NCI-H2029 treated with DMSO at 0.1 percent for 48 hours (cell line): ENCODE measurements at regions not wholly inside any gene's neighbourhood (a gene's known extent, or its start where the extent isn't known, plus 50 kb on each side); places are given as distances from the start of the nearest gene placed in this dataset.
"Not testable (repeated sequence)": the region's sequence is repeated elsewhere in the genome, so short reads cannot be mapped to it uniquely, and the experiment has no call there.

Source experiments
- DNase-seq: peaks from one replicate; lab custom pipeline; 2025; lab: John Stamatoyannopoulos, UW

GRCh38 chr16:66095676-66096075 is 270.8 kb upstream of the CDH5 start:
- no peak for DNase-seq

DNA sequence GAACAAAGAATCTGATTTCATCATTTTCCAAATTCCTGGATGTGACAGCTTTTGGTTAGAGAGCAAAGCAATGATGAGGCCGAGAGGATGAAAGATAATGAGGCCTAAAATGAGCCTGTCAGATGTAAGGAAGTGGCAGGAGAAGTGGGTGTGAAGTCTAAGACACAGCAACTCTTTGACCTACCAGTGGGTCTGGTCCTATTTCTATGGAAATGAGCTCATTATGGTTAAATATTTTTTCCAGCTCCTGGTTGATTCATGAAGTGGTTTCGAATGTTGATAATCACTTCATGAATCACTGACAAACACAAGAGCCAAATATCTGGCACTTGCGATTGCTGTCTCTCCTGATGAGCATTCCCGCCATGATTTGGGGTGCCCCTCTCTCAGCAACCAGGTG is 273.3 kb upstream of the CDH5 start:
- no peak for DNase-seq

DNA sequence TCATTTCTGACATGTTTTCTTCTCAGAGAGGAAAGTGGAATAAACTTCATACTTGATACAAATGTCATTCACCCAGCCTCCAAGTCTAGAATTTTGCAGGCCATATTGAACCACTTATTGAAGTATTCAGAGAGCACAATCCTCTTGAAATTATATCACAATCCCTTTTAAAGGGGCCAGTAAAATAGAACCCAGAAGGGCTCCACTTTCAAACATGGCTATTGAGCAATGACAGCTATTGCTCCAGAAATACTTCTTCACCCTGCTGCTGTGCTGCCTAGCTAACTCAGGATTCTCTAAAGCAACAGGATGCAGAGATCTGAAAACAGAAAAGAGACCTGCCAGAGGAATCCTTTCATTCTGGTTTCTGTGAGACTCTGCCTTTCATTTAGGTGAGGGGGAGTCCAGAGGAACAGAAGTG is 275.0 kb upstream of the CDH5 start:
- no peak for DNase-seq

GRCh38 chr16:66088681-66089080 is 277.8 kb upstream of the CDH5 start:
- DNase-seq = no peak

- no peak for DNase-seq
Observed at GRCh38 chr16:66087308-66087707, 279.2 kb upstream of the CDH5 start.

DNA sequence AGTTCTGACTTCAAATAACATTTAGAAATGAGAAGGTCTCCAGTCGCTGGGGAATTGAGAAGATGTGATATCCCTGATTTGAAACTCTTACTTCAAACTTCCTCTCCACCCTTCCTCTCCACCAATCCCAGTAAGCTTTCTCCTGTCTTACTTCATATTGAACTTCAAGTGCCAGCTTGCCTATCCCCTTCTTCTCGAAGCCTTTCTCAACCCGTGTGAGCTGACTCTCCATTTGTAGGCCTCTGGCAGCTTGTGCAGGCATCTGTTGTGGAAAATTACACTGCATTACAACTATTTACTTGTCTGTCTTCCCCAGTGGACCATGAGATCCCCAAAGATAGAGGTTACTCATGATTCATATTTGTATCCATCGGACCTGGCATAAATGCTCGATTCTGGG is 280.8 kb upstream of the CDH5 start:
- DNase-seq = no peak

DNA sequence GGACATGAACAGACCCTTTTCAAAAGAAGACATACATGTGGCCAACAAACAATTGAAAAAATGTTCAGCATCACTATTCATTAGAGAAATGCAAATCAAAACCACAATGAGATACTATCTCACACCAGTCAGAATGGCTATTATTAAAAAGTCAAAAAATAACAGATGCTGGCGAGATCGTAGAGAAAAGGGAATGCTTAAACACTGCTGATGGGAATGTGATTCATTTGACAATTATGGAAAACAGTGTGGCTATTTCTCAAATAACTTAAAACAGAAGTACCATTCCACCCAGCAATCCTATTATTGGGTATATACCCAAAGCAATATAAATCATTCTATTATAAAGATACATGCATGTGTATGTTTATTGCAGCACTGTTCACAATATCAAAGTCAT is 281.8 kb upstream of the CDH5 start:
- DNase-seq = not testable (repeated sequence)

- DNase-seq = no peak
Observed at GRCh38 chr16:66084306-66084705, 282.2 kb upstream of the CDH5 start.

GRCh38 chr16:66083171-66083570 is 283.3 kb upstream of the CDH5 start:
- DNase-seq = no peak

GRCh38 chr16:66082424-66082823 is 284.1 kb upstream of the CDH5 start:
- no peak for DNase-seq

GRCh38 chr16:66081775-66082366 is 284.6 kb upstream of the CDH5 start:
- DNase-seq = no peak

DNA sequence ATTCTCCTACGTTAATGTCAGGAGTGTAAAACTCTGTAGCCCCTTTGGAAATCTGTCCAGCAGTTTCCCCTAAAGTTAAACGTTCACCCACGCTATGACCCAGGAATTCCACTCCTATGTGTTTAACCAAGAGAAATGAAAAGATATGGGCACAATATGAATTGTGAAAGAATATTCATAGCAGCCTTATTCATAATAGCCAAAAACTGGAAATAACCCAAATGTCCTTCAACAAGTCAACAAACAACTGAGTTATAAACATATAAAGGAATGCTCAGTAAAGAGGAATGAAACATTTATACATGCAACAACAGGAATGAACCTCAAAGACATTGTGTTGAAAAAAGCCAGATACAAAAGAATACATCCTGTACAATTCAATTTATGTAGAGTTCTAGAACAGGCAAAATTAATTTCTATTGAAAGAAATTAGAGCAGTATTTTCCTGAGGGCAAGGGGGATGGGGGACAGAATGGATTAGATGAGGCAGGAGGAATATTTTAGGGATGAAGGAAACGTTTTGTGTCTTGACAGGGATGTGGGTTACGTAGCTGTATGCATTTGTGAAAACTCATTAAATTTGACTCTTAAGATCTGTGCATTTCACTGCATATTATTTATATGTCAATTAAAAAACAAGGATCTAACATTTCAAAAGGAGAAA is 286.7 kb upstream of the CDH5 start:
- DNase-seq = no peak

GRCh38 chr16:66070140-66070917 is 296.2 kb upstream of the CDH5 start:
- DNase-seq = peak; percentile 24

- no peak for DNase-seq
Observed at GRCh38 chr16:66069587-66069986, 296.9 kb upstream of the CDH5 start.

GRCh38 chr16:66066404-66066803 is 300.1 kb upstream of the CDH5 start:
- no peak for DNase-seq

DNA sequence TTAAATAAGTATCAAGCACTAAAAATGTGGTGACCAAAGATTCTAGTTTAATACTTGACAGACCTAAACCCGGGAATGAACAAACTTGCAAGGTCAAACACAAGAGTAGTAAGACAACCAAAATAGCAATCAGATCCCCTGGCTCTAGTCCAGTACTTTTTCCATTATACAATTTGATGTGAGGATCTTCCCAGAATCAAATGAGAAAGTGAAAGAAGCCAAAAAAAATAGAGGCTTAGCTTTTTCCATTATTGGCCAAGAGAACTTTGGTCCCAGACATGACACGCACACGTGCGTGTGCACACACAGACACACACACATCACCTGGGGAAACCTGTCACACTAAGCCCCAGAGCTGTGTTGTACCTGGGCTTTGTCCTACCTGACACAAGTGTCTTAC is 300.6 kb upstream of the CDH5 start:
- no peak for DNase-seq

DNA sequence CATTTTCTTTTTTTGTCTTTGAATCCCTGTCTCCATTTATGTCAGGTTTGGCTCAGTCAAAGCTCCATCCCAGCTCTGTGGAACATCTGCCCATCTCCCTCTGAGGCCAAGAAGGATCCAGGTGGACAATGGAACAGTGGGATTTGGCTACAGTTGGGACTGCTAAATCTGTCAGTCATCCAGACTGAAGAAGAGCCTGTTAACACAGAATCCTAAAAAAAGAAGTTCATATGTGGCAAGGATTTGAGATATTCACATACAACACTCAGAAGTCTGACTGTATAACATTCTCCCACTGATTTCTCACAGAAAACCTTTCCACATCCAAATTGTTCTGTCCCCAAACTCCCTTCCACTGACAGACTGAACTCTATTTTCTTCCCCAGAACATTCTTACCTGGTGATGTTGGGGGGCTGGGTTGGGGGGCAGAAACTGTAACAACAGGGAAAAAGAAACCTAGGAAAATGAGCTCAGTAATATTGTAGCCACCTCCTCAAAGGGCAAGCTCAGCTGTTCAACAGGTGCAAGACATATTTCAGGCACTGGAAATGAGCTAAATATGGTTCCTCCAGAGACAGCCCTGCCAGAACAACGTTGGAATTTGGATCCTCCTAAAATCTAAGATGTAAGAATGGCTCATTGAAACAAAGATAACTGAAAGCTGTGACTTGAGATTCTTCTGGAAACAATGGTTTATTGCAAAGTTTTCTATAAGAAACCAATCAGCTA is 301.5 kb upstream of the CDH5 start:
- DNase-seq = no peak

GRCh38 chr16:66058832-66059231 is 307.7 kb upstream of the CDH5 start:
- no peak for DNase-seq

- no peak for DNase-seq
Observed at GRCh38 chr16:66058172-66058691, 308.3 kb upstream of the CDH5 start.

- DNase-seq = no peak
Observed at GRCh38 chr16:66057057-66057456, 309.4 kb upstream of the CDH5 start.

DNA sequence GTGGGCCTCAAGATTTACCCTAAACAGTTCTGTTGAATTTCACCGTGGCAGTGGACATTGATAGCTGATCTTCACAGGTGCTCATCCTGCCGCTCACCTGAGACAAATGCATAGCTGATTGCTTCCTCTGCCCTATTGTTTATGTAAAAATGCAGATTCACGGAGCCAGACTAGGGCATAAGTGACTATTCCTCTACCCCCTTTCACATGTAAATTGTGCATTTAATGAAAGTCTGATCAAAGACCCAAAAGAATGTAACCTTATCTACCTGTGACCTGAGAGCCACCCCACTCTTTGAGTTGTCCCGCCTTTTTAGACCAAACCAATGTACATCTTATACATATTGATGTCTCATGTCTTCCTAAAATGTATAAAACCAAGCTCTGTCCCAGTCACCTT is 312.4 kb upstream of the CDH5 start:
- DNase-seq = no peak

DNA sequence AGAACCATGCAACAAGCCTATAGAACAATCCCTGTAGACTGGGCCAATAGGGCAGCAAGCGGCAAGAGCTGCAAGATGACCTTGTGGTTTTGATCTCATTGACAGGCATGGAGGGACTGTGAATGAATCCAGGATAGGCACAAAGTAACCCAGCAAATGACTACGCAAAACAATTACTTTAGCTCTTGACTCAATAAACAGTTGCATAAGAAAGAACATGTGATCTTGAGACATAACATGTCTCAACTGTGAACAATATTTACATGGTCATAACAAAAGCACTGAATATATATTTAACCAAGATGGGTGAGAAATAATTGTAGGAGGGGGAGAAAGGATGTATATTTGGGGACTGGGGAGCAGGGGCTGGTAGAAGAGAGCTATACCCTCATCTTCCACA is 313.7 kb upstream of the CDH5 start:
- DNase-seq = no peak
